DMS 273 (cell line): ENCODE measurements at regions not wholly inside any gene's neighbourhood (a gene's known extent, or its start where the extent isn't known, plus 50 kb on each side); places are given as distances from the start of the nearest gene placed in this dataset.
"Not testable (repeated sequence)": the region's sequence is repeated elsewhere in the genome, so short reads cannot be mapped to it uniquely, and the experiment has no call there.

ENCODE experiments used
- DNase-seq: peaks from one replicate; lab custom pipeline; 2025; ENCODE audit not compliant: unreplicated experiment; lab: John Stamatoyannopoulos, UW

DNA sequence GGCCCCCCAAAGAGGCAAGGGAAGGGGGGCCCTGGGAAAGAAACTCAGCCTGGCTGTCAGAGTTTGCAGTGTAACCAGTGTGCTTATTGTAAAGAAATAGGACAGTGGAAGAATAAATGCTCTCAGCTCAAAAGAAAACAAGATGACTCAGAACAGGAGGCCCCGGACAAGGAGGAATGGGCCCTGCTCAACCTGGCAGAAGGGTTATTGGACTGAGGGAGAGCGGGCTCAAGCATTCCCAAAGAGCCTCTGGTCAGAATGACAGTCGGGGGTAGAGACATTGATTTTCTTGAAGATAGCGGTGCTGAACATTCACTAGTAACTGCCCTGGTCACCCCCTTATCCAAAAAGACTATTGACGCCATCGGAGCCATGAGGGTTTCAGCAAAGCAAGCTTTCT lies 100.4 kb upstream of the OSBPL11 start:
- no peak for DNase-seq

DNA sequence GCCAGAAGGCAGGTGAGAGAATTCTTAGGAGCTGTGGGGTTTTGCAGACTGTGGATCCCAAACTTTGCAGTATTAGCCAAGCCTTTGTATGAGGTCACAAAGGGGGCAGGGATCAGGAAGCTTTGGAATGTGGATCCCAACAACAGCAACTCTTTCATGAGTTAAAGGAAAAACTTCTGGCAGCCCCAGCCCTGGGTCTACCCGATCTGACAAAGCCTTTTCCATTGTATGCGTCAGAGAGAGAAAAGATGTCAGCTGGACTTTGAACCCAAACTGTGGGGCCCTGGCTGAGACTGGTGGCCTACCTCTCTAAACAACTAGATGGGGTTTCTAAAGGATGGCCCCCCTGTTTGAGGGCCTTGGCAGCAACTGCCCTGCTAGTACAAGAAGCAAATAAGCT lies 101.8 kb upstream of the OSBPL11 start:
- not testable (repeated sequence) for DNase-seq

DNA sequence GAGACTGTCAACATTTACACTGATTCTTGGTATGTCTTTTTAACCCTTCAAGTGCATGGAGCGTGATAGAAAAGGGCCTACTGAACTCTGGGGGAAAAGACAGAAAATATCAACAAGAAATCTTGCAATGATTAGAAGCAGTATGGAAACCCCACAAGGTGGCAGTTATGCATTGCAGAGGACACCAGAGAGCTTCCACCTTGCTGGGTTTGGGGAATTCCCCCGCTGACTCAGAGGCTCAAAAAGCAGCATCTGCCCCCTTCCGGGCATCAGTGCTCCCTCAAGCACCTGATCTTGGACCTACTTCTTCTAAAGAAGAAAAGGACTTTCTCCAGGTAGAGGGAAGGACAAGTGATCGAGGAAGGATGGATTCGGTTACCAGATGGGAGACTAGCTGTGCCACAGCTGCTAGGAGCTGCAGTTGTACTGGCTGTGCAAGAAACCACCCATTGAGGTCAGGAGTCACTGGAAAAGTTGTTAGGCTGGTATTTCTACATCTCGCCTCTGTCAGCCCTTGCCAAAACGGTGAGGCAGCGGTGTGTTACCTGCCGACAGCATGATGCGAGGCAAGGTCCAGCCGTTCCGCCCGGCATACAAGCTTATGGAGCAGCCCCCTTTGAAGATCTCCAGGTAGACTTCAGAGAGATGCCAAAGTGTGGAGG lies 102.8 kb upstream of the OSBPL11 start:
- not testable (repeated sequence) for DNase-seq

DNA sequence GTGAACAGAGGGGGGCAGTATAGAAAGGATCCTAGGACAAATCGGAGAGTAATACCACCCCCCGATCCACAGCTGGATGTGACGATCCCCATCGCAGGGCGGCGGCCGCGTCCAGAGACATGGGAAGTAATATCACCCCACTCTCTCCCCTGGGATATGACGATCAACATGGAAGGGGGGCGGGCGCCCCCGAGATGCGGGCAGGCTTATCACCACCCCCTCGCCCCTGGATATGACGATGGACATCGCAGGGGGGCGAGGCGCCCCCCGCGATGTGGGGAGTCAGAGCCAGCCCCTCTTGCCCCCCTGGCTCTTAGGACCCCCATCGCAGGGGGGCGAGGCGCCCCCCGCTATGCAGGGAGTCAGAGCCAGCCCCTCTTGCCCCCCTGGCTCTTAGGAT lies 120.4 kb upstream of the OSBPL11 start:
- no peak for DNase-seq

DNA sequence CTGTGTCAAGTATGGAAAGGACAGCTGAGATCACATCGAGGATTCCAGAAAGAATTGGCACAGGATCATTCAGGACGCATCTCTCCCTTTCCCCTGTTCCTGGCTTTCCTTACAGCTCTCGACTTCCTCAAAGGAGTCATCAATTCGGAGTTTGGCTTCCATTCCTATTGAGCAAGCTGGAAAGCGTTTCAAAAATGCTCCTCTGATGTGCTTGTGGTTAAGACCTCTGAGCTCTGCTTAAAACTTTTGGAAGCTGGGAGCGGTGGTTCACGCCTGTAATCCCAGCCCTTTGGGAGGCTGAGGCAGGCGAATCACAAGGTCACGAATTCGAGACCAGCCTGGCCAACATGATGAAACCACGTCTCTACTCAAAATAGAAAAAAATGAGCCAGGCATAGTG lies 136.9 kb upstream of the OSBPL11 start:
- not testable (repeated sequence) for DNase-seq

DNA sequence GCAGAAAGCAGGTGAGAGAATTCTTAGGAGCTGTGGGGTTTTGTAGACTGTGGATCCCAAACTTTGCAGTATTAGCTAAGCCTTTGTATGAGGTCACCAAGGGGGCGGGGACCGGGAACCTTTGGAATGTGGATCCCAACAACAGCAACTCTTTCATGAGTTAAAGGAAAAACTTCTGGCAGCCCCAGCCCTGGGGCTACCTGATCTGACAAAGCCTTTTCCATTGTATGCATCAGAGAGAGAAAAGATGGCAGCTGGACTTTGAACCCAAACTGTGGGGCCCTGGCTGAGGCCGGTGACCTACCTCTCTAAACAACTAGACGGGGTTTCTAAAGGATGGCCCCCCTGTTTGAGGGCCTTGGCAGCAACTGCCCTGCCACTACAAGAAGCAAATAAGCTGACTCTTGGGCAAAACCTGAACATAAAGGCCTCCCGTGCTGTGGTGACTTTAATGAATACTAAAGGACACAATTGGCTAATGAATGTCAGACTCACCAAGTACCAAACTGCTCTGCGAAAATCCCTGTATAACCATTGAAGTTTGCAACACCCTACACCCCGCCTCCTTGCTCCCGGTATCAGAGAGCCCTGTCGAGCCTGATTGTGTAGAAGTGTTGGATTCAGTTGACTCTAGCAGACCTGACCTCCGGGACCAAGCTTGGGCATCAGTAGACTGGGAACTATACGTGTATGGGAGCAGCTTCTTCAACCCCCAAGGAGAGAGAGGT lies 146.9 kb upstream of the OSBPL11 start:
- DNase-seq, result not testable (repeated sequence)

DNA sequence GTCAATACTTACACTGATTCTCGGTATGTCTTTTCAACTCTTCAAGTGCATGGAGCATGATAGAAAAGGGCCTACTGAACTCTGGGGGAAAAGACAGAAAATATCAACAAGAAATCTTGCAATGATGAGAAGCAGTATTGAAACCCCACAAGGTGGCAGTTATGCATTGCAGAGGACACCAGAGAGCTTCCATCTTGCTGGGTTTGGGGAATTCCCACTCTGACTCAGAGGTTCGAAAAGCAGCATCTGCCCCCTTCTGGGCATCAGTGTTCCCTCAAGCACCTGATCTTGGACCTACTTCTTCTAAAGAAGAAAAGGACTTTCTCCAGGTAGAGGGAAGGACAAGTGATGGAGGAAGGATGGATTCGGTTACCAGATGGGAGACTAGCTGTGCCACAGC lies 147.5 kb upstream of the OSBPL11 start:
- DNase-seq, result peak; percentile 40

DNA sequence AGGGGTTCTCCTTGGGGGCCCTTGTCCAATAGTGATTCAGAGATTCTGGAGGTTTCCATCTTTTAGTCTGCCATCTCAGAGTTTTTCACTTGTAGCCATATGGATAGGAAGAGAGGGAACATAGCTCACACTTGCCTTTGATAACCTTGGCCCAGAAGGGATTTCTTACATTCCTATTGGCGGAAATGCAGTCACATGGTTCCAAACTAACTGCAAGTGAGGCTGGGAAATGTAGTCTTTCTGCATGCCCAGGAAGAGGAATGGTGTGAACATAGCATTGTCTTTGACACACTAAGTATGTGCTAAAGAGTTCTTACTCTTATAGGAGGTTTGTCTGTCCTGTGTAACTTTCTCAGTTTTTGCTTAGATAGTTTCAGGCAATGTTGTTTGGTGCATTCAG lies 161.8 kb upstream of the OSBPL11 start:
- DNase-seq, result not testable (repeated sequence)

DNA sequence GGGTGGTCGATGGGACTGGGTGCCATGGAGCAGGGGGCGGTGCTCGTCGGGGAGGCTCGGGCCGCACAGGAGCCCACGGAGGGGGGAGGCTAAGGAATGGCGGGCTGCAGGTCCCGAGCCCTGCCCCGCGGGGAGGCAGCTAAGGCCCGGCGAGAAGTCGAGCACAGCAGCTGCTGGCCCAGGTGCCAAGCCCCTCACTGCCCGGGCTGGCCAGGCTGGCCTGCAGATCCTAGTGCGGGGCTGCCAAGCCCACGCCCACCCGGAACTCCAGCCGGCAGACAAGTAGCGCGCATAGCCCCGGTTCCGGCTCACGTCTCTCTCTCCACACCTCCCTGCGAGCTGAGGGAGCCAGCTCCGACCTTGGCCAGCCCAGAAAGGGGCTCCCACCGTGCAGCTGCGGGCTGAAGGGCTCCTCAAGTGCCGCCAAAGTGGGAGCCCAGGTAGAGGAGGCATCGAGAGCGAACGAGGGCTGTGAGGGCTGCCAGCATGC lies 163.4 kb upstream of the OSBPL11 start:
- DNase-seq, result not testable (repeated sequence)

DNA sequence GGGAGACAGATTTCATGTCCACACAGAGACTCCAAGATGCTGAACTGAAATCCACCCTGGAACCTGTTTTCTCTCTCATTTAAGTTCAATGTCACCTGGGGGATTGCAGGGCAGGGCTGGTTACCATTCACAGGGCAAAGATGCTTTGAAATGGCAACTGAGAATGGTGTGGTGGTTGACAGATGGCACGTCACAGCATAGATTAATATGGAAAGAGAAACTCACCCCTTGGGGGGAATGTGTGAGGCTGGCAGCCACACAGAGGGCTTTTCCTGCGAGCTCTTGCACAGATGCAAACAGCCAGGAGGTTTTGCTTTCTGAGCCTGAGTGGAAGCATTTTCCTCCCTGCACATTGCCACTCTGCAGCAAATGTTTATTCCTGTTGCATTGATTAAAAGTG lies 167.3 kb upstream of the OSBPL11 start:
- DNase-seq, result not testable (repeated sequence)

DNA sequence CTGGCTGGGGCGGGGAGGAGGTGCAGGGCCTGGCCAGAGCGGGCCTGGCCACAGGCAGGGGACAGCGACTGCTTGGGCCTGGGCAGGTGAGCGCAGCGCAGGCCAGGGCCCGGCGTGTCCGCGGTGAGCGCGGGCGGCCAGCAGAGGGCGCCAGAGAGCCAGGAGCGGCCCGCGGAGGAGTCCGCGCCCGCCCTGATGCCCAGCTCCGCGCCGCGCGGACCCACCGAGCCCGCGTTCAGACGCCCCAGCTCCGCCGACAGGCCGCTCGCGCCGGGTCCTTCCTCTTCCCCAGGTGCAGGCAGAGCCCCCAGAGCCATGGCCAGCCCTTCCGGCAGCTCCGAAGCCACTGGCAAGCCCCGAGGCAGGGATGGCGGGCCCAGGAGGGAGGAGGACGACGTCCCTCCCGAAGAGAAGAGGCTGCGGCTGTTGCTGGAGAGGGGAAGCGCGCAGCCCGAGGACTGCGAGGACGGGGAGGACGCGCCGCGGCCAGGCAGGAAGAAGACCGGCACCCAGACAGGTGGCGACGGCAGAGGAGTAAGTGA lies 171.1 kb upstream of the OSBPL11 start:
- peak; percentile 78 for DNase-seq

DNA sequence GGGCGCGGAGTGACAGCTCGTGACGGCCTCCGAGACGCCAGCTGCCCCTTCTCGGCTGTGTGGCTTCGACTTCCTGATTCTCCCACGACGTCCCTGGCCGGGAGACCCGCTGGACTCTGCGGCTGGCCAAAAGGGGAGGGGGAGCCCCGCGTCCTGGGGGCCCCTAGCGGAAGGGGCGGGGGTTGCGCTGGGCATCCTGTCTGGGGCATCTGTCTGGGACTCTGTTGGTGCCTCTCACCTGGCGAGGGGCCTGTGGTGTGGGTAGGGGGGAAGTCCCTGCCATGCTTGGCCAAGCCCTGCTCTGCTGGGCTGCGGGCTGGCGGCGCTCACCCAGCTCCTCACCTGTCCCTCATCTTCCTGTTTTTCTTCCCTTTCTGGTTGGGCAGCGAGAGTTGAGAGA lies 171.6 kb upstream of the OSBPL11 start:
- DNase-seq, result not testable (repeated sequence)

DNA sequence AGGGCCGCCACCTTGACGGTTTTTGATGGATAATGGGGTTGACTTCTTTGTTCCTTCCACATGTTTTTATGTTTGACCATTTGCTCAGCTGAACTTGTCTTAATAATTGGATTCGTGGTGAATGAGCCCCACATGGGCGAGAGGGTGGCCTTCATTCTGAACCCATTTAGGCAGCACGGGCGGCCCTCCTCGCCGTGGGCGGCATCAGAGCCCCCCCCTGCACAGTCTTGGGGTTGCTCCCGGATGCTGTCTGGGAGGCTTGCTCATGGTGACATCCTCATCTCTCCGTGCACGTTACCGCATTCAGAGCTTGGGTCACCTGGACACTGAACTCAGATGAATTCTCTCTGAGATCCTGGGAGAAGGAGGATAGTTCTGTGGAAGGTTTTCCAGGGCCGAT lies 172.3 kb upstream of the OSBPL11 start:
- DNase-seq, result no peak

DNA sequence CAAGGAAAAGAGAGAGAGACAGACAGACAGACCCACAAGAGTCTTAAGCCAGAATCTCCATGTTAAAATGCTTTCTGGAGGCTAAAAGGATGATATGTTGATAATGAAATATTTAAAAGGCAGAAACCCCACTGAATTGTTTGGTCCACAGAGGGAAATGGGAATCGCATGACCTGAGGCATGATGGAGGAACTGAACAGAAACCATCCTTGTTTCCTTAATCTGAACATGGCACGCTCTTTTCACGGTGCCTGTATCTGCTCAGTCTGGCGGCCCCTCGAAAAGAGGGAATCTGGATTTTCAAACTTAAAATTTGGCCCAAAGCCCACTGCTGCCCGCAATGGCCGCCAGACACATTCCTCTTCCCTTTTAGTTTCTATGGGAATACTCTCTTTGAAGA lies 173.5 kb upstream of the OSBPL11 start:
- not testable (repeated sequence) for DNase-seq

DNA sequence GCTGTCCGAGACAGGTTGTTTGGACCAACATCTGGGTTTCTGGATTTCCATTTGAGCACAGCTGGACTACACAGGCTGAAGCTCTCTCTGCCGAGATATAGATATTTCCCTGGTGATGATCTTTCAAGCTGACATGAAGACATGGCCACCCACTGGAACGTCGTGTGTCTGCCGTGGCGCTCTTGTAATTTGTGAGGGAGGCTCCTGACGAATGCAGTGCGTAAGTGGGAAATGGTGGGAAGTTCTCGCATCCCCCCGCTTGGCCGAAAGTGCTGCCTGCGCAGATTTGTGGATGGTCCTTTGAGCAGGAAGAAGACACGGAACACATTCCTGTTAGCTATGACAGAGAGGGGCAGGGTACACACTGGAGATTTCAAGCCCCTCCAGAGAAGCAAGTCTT lies 176.2 kb upstream of the OSBPL11 start:
- not testable (repeated sequence) for DNase-seq

DNA sequence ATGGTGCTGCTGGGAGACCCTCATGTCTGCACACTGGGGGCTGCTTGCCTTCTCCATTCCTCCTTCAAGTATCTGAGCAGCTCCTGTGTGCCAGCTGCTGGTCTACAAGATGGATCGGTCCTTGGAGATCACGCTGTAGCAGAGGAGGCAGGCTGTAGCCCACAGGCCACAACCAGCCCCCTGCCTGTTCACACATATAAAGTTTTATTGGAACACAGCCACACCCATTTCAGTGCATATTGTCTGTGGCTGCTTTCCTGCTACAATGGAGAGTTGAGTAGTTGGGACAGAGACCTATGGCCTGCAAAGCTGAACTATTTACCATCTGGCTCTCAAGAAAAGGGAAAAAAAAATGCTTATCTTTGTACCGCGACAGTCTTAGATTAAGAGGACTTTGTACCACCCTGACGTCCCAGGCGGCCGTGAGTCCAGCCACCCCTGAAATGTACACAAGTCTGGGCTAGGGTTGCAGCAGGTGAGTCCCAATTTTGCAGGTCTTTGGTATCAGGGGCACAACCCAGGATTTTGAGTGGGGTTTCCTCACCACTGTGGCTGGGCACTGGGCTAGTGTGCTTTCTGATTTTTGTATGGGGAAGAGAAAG lies 179.2 kb upstream of the OSBPL11 start:
- not testable (repeated sequence) for DNase-seq

DNA sequence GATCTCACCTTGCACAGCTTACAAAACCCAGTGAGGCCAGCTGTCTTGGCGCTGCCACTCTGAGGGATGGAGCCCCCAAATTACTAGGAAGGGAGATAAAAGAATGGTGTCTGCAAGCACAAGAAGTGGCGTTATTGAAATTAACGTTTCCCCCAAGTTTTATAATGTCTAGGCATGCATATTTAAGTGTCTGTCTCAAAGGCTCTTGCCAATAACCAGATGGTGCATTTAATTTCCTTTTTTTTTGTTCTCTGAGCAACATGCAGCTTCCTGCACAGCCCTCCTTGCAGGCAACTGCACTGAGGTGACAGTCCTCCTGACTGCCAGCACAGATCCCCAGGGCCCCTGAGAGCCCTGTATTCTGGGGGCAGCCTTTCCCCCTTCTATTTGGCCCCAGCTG lies 179.8 kb upstream of the OSBPL11 start:
- DNase-seq, result not testable (repeated sequence)

DNA sequence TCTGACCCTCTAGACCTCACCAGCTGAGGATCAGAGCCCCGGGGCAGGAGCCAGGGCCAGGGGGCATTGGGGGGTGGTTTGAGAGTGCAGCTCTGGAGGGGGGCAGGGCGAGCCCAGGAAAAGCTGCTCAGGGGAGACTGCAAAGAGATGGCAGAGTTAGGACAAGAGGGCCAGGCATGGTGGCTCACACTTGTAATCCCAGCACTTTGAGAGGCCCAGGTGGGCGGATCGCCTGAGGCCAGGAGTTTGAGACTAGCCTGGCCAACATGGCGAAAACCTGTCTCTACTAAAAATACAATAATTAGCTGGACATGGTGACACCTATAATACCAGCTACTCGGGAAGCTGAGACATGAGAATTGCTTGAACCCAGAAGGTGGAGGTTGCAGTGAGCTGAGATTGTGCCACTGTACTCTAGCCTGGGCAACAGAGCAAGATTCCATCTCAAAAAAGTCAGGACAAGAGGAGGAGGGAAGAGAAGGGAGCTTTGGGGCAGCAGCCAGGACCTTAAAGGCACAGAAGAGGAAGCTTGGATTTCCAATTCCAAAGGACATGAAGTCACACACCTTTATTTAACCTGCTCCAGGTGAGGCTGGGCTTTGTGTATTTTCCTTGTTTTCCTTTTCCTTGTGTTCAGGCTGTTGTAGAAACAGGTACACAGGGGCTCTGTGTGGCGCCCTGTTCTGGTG lies 180.5 kb upstream of the OSBPL11 start:
- DNase-seq, result not testable (repeated sequence)

DNA sequence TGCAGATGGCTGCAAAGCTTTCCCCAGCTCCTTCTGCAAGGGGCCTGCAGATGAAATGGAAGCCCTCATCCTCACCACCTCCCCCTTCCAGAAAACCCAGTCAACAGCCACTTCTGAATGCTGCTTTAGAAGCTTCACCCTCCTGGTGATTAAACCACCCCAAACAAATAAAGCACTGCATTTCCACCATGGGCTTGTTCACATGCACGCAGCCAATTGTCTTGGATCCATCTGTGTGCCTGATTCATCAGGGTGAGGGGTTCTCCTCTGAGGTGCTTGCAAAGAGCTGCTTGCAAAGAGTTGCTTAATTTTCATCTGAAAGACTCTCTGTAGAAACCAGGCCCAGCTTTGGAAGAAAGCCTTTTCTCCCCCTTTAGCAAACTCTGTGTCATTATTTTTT lies 184.0 kb upstream of the OSBPL11 start:
- DNase-seq, result not testable (repeated sequence)

DNA sequence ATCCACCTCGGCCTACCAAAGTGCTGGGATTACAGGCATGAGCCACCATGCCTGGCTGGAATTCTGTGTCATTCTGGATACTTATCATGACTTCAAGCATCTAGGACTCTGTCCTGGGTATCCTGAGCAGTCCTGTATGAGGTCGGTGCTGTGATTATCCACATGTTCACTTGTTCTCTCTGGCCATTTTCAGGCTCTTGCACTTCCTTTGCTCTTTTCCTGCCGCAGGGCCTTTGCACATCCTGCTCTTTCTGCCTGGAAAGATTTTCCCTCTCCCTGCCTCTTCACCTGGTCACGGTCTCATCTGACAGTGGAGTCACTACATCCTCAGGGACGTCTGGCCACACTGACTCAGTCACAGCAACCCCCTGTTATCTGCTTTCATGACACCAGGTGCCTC lies 184.6 kb upstream of the OSBPL11 start:
- DNase-seq, result not testable (repeated sequence)

DNA sequence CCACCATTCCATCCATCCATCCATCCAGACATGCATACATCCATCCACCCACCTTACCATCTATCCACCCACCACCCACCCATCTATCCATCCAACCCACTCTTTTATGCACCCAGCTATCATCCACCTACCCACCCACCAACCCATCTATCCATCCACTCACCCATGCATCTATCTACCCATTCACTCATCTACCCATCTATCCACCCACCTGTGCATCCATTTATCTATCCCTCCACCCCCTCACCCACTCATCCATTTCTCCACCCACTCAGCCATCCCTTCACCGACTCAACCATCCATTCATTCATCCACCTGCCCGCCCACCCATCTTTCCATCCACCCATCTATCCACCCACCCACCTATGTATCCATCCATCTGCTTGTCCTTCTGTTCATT lies 186.4 kb upstream of the OSBPL11 start:
- DNase-seq, result not testable (repeated sequence)
